ENCODE measurements at regions not wholly inside any gene's neighbourhood (a gene's known extent, or its start where the extent isn't known, plus 50 kb on each side); places are given as distances from the start of the nearest gene placed in this dataset.

GRCh38 chrX:55389376-55389775, 62.6 kb upstream of the MAGEH1 start:
- TF ChIP-seq CTCF (IDR thresholded peaks at IDR 0.05) (no peak), POLR2A (IDR thresholded peaks at IDR 0.05) (no peak)

All from uterus (tissue), 2 donors.